ENCODE measurements at regions not wholly inside any gene's neighbourhood (a gene's known extent, or its start where the extent isn't known, plus 50 kb on each side); places are given as distances from the start of the nearest gene placed in this dataset.

GRCh38 chr6:46072866-46073265 lies 56.9 kb upstream of the ENPP4 start:
- H3K79me2 ChIP-seq (ENCODE audit: control insufficient read depth, insufficient read depth, low read length) = no peaks in the 10 kb centered on the region
- no peak overlapping the region for H3K27ac ChIP-seq (ENCODE audit: low read length in 2 of 2)
- H3K9me3 Mint-ChIP-seq (ENCODE audit: insufficient read depth) = no peaks in the 10 kb centered on the region
- H3K4me2 ChIP-seq (replicated peaks; ENCODE audit: low read depth, low read length, poor library complexity, severe bottlenecking) = no peak overlapping the region
- H3K4me1 Mint-ChIP-seq = no peaks in the 10 kb centered on the region
- ChIA-PET CTCF (interaction anchor here (1.4 kb wide), 1 partner anchor 17 kb away, joined by 3 read pairs; no protein-coding TSS in a partner anchor), POLR2A (no interaction called here)
- no peaks in the 10 kb centered on the region for H3K4me1 ChIP-seq (ENCODE audit: control insufficient read depth in 2 of 2, insufficient read depth in 2 of 2, low read length in 2 of 2)
- intact Hi-C loops (cut with micrococcal nuclease) = no loop called here
- no peak overlapping the region for H3K9ac ChIP-seq (ENCODE audit: low read length)
- H3K4me3 Mint-ChIP-seq = no peak overlapping the region
- H3K27ac Mint-ChIP-seq = no peak overlapping the region
- no peaks in the 10 kb centered on the region for H3K9me3 ChIP-seq (ENCODE audit: control extremely low read depth in 1 of 3, control insufficient read depth in 2 of 3, insufficient read depth in 1 of 3, low read length in 2 of 3)
- no CpG with 5 or more reads among the region's 1 CpG for WGBS (ENCODE audit: insufficient coverage)
- peaks cover 8% of the 10 kb centered on the region for H3K27me3 Mint-ChIP-seq
- no peak for TF ChIP-seq EZH2 (IDR thresholded peaks at IDR 0.05; ENCODE audit: borderline replicate concordance, insufficient read depth, low read depth, low read length, poor library complexity, severe bottlenecking)
- TF ChIP-seq, protein P1, sequence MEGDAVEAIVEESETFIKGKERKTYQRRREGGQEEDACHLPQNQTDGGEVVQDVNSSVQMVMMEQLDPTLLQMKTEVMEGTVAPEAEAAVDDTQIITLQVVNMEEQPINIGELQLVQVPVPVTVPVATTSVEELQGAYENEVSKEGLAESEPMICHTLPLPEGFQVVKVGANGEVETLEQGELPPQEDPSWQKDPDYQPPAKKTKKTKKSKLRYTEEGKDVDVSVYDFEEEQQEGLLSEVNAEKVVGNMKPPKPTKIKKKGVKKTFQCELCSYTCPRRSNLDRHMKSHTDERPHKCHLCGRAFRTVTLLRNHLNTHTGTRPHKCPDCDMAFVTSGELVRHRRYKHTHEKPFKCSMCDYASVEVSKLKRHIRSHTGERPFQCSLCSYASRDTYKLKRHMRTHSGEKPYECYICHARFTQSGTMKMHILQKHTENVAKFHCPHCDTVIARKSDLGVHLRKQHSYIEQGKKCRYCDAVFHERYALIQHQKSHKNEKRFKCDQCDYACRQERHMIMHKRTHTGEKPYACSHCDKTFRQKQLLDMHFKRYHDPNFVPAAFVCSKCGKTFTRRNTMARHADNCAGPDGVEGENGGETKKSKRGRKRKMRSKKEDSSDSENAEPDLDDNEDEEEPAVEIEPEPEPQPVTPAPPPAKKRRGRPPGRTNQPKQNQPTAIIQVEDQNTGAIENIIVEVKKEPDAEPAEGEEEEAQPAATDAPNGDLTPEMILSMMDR (IDR thresholded peaks at IDR 0.05) = no peak
- no peaks in the 10 kb centered on the region for H3K36me3 ChIP-seq (replicated peaks in 1 of 2; ENCODE audit: control extremely low read depth in 1 of 2, control insufficient read depth in 1 of 2, extremely low read depth in 1 of 2, insufficient read depth in 2 of 2, low read length in 1 of 2)
- no peaks in the 10 kb centered on the region for H4K20me1 ChIP-seq (ENCODE audit: control insufficient read depth, insufficient read depth, low read length, poor library complexity, severe bottlenecking)
- H2AFZ ChIP-seq (ENCODE audit: insufficient read depth, low read depth, low read length, poor library complexity, severe bottlenecking) = no peak overlapping the region
- no peak for ATAC-seq (ENCODE audit: low read depth)
- H3K27me3 ChIP-seq (replicated peaks in 1 of 4; ENCODE audit: control extremely low read depth in 1 of 4, control insufficient read depth in 3 of 4, insufficient read depth in 4 of 4, low read length in 3 of 4) = no peaks in the 10 kb centered on the region
- no peak overlapping the region for H3K4me3 ChIP-seq (ENCODE audit: control extremely low read depth in 1 of 5, extremely low read depth in 1 of 5, insufficient read depth in 1 of 5, low read depth in 2 of 5, low read length in 4 of 5)
- DNase-seq = no peak

GRCh38 chr6:46078294-46078693 lies 51.5 kb upstream of the ENPP4 start:
- H3K27me3 Mint-ChIP-seq = peaks cover 4% of the 10 kb centered on the region
- Histone ChIP-seq H3K79me2 (ENCODE audit: control insufficient read depth, insufficient read depth, low read length) (no peaks in the 10 kb centered on the region), H3K9me3 (ENCODE audit: control extremely low read depth in 1 of 3, control insufficient read depth in 2 of 3, insufficient read depth in 1 of 3, low read length in 2 of 3) (no peaks in the 10 kb centered on the region), H3K36me3 (replicated peaks in 1 of 2; ENCODE audit: control extremely low read depth in 1 of 2, control insufficient read depth in 1 of 2, extremely low read depth in 1 of 2, insufficient read depth in 2 of 2, low read length in 1 of 2) (no peaks in the 10 kb centered on the region), H3K4me1 (ENCODE audit: control insufficient read depth in 2 of 2, insufficient read depth in 2 of 2, low read length in 2 of 2) (no peaks in the 10 kb centered on the region), H2AFZ (ENCODE audit: insufficient read depth, low read depth, low read length, poor library complexity, severe bottlenecking) (no peak overlapping the region), H3K4me3 (ENCODE audit: control extremely low read depth in 1 of 5, extremely low read depth in 1 of 5, insufficient read depth in 1 of 5, low read depth in 2 of 5, low read length in 4 of 5) (no peak overlapping the region), H3K9ac (ENCODE audit: low read length) (no peak overlapping the region), H3K27me3 (replicated peaks in 1 of 4; ENCODE audit: control extremely low read depth in 1 of 4, control insufficient read depth in 3 of 4, insufficient read depth in 4 of 4, low read length in 3 of 4) (no peaks in the 10 kb centered on the region), H4K20me1 (ENCODE audit: control insufficient read depth, insufficient read depth, low read length, poor library complexity, severe bottlenecking) (no peaks in the 10 kb centered on the region), H3K27ac (ENCODE audit: low read length in 2 of 2) (no peak overlapping the region), H3K4me2 (replicated peaks; ENCODE audit: low read depth, low read length, poor library complexity, severe bottlenecking) (no peak overlapping the region)
- no peak overlapping the region for H3K4me3 Mint-ChIP-seq
- DNase-seq = no peak
- no peak for ATAC-seq (ENCODE audit: low read depth)
- intact Hi-C loops (cut with micrococcal nuclease) = no loop called here
- CTCF ChIA-PET = interaction anchor here (1.6 kb wide), 1 partner anchor 12 kb away, joined by 9 read pairs; no protein-coding TSS in a partner anchor
- TF ChIP-seq, protein P1 (IDR thresholded peaks at IDR 0.05) = no peak
- no peak for TF ChIP-seq EZH2 (IDR thresholded peaks at IDR 0.05; ENCODE audit: borderline replicate concordance, insufficient read depth, low read depth, low read length, poor library complexity, severe bottlenecking)
- no peaks in the 10 kb centered on the region for H3K9me3 Mint-ChIP-seq (ENCODE audit: insufficient read depth)
- no peak overlapping the region for H3K27ac Mint-ChIP-seq
- POLR2A ChIA-PET = no interaction called here
- WGBS (ENCODE audit: insufficient coverage) = no CpG with 5 or more reads among the region's 2 CpGs
- no peaks in the 10 kb centered on the region for H3K4me1 Mint-ChIP-seq
